GM19023 (cell line): ENCODE measurements at regions not wholly inside any gene's neighbourhood (a gene's known extent, or its start where the extent isn't known, plus 50 kb on each side); places are given as distances from the start of the nearest gene placed in this dataset.

Source experiments
- ATAC-seq: cut with Tn5 transposase; IDR thresholded peaks from one replicate; pipeline ENCODE4 v1.9.1; 2021; ENCODE audit warnings: mild to moderate bottlenecking, moderate library complexity; ENCODE audit not compliant: unreplicated experiment

- ATAC-seq: no peak
Observed at GRCh38 chr2:12161085-12161484, 414.7 kb downstream of the LPIN1 start.

GRCh38 chr2:12162269-12163247, 416.1 kb downstream of the LPIN1 start:
- ATAC-seq: no peak

- ATAC-seq: no peak
Observed at GRCh38 chr2:12163866-12164265, 417.4 kb downstream of the LPIN1 start.

GRCh38 chr2:12164689-12165088, 418.3 kb downstream of the LPIN1 start:
- no peak for ATAC-seq

- ATAC-seq: no peak
Observed at GRCh38 chr2:12167525-12168317, 421.3 kb downstream of the LPIN1 start.

DNA sequence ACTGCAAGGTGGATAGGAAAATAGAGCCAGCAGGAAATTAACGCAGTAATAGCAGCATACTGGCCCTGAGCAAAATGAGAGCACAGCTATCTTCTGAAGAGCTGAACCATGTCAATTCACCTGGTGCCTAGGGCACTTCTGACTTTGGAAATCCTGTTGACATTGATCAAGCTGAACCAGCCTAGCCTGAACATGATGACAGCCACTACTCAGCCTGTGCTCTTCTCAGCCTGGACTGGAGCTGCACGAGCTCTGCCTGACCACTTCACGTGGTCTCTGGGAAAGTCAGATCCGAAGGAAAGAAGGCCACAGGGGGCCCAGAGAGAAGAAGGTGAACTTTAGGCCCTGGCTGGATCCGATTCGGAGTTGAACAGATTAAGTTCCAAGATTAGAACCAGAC, 421.9 kb downstream of the LPIN1 start:
- no peak for ATAC-seq

DNA sequence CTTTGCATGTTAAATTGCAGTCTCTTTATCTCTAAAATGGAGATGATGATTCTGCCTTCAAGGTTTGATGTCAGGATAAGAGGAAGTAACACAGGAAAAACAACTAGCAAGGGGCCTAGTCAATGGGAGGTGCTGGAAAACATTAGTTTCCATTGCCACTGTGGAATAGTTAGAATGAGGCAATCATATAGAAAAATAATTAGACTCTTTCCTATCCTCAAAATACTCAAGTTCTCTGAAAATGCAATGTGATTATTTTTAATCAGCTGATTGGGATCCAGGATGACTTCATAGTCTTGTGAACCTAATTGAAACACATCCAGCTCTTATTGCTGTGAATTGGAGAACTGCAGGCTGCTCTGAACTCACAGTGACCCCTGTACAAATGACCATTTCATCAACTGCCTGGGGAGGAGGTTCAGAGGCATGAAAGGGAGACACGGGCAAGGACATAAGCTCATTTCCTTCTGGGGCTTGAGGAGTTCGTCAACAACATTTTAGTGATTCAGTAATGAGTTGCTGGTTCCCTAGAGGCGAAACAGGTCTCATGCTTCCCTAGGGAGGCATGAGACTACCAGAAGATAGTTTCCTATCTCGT, 422.5 kb downstream of the LPIN1 start:
- no peak for ATAC-seq

GRCh38 chr2:12169721-12170120, 423.3 kb downstream of the LPIN1 start:
- no peak for ATAC-seq

DNA sequence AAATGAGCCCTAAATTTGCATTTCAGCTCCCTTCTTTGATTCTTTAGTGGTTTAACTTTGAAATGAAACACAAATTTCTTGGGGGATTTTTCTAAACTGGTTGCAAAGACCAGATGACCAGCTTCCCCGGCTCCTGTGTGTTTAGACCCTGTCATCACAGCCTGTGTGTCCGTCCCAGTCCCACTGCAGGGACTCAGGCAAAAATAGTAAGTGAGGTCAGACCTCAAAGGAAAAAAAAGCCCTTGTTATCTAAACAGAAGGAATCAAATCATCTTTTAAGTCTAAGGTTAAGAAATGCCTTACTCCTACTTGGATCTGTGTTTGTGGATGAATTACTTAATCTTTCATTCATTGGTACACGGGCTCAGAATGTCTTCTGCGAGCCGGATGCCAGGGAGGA, 423.7 kb downstream of the LPIN1 start:
- ATAC-seq: no peak

GRCh38 chr2:12173271-12173942, 427.0 kb downstream of the LPIN1 start:
- no peak for ATAC-seq

DNA sequence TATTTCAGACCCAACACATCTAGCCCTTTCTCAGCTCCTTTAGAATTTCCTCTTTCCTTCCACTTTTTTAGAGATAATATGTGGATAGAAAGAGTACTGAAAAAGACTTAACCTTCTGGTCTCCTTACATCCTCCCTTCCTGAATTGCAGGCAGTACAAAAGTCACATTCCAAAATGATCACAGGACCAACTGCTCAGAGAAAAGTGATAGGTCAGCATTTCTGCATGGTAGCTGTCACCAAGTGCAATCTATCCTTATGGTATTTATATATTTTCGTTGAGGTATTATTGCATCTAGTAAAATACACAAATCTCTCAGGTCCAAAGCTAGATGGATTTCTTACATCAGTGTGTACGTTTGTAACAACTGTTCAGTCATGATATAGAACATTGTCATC, 427.5 kb downstream of the LPIN1 start:
- no peak for ATAC-seq

DNA sequence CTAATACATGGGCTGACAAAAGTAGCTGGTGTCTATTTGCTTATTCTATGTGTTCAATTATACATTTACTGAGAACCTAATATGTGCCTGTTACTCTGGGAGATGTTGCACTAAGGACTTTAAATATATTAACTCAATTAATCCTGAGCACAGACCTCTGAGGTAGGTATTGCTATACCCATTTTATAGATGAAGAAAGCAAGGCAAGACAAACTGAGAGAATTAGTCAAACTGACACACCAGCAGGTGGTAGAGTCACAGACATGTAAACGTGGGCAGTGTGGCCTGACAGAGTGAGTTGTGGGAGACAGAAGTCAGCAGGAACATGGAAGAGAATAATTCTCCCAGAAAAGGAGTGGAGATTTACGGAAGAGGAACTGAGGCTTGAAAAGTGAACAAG, 428.9 kb downstream of the LPIN1 start:
- no peak for ATAC-seq

DNA sequence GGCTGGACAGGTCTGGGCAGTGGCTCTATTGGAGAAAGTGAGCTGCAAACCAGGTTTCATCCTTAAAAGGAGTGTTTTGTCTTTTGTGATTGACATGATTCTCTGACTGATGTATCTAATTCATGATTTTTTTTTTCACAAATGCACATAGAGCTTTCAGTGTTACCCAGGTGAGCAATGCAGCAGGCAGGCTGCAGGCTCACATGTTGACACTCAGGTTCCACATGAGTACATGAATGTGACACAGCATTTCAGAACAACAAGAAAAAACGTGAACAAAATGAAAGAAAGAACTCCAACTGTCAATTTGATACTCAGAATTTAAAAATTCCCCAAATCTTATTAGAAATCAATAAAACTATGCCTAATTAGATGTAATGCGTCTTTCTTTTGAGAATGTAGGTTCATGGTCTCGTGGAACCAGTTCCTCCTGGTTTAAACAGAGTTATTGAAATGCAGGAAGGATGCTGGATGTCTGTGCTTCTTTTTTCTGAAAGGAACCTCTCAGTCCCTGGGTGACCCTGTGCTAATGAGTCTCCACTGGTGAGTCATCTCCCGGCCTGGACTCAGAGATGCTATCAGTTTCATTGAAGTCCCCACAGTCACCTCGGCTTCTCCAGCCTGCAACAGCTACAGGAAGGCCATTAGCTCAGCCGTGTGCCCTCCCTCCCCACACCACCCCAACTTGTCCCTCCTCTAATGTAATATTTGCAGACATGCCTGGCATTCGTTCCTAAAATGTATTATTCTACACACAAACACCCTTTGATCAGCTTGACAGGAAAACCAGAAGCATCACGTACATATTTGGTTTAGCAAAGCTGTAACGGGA, 430.4 kb downstream of the LPIN1 start:
- peak; percentile 75 for ATAC-seq

GRCh38 chr2:12177455-12178288, 431.2 kb downstream of the LPIN1 start:
- ATAC-seq: peak; percentile 67

DNA sequence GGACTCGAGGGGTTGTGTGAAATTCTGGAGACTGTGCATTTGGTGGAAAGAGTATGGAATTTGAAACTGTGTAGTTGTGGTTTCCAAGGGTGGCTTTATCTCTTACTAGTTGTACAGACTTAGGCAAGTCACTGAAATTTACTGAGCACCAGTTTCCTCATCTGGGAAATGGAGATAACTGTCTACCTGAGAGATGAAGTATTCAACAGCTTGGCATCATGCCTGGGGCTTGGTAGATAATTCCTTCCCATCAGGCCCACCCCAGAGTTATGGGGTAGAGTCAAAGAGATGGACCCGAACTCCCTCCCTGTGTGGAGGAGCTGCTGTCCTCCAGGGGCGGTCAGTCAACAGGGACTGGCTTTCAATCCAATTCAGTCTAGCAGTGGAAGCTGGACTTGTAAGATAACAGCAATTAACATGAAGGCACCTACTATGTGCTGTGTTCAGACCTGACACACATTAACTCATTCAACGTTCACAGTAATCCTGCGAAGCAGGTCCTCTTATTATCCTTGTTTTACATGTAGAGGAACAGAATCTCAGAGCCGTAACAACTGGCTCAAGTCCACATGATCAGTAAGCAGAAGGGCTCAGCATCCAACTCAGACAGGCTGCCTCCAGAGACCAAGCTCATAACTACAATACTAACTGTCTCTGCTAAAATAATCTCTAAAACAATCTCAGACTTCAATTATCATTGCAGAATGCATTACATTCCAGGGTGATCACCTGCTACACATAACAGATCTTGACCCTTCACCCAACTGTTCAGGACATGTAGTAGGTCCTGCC, 432.1 kb downstream of the LPIN1 start:
- ATAC-seq: no peak

DNA sequence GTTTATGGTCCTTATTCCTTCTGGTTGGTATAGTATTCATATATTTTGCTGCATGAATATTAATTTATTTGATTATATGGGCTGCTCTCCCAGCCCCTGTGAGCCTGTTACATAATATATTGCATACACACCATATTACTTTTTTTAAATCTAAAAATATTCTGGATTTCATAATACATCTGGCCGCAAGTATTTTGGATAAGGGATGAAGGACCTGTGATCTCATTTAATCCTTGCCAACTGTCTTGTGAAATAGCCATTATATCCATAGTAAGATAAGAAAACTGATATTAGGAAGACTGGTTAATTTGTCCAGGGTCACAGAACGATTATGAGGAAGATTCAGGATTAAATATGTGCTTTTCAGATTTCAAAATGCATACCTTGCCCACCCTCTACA, 433.6 kb downstream of the LPIN1 start:
- ATAC-seq: no peak

DNA sequence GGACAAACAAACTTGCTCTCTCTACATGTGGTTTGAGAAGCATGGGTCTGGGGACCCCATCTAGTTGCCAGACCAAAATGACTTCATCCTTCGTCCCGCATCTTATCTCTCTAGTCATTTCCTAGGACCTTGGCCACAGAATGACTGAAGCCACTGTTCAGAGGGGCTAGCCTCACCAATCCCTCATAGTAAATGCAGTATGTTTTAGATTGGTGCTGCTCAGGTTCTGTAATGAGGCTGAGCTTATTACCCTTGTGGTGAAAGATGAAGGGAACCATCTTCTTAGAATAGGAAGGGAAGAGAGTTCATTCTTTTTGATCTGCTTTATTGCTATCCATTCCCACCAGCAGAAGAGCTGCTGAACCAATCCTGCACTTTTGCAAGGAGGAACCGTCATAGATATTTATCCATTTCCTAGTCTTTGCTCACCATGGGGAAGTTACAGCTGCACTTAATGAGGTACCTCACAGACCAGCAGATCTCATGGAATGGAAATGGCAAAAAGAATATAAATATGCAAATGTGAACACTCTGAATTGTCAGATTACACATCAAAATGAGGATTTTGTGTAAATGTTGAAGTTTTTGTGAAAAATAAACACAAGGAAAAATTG, 436.7 kb downstream of the LPIN1 start:
- no peak for ATAC-seq

DNA sequence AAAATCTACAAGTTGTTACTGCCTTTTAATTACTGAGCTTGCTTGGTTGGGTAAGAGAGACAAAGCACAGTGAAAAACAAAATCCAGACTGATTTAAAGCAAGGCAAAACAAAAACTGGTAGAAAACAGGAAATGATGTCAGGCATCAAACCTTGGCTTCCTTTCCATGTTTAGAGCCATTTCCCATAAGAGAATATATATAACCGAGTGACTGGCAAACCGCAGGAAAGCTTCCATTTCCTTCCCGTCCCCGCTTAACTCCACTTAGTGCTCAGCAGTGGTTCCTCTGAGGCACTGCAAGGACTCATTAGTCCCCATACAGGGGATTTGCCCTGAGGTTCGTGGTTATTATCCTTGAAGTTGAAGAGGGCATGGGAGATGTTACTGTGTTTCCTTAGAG, 446.3 kb downstream of the LPIN1 start:
- no peak for ATAC-seq
